A549 (cell line): ENCODE measurements at regions not wholly inside any gene's neighbourhood (a gene's known extent, or its start where the extent isn't known, plus 50 kb on each side); places are given as distances from the start of the nearest gene placed in this dataset.

Experiments
- ATAC-seq, 2 experiments: fragments of 200-7000 bp in 1 of 2; fragments of >200 bp in 1 of 2; cut with Nextera tagmentation in 1 of 2; cut with Tn5 transposase in 1 of 2; 3 replicates each; pipeline versions ENCODE4 v1.8.0 to v1.9.1; 2018 to 2020; ENCODE audit warnings: mild to moderate bottlenecking in 1 of 2, moderate library complexity in 1 of 2
- CTCF ChIA-PET: fragments of 300-600 bp; sonication (Branson Sonifier 250); formaldehyde crosslinking; extraction: SDS; loops from one replicate; lab custom pipeline; 2021; ENCODE audit warnings: antibody characterized with exemption, inconsistent platforms; lab: Yijun Ruan, JAX
- POLR2A ChIA-PET: fragments of 350-600 bp; formaldehyde crosslinking; extraction: SDS; loops from one replicate; lab custom pipeline; 2021; ENCODE audit warnings: antibody characterized with exemption, inconsistent platforms; lab: Yijun Ruan, JAX
- DNase-seq, 2 experiments: peaks; one replicate each; pipeline versions ENCODE4 v3.0.0 to v3.0.0-alpha.2; 2011 to 2016; ENCODE audit warnings: low read depth in 1 of 2, low spot score in 1 of 2
- FAIRE-seq: peaks from 2 replicates; lab custom pipeline; 2011; peaks lifted over from hg19 to GRCh38; lab: Jason Lieb, UNC
- H3K27ac ChIP-seq, 2 experiments: fragments of >200 bp; sonication (Bioruptor Twin); formaldehyde crosslinking; 3 replicates each; pipeline ENCODE4 v1.5.1; 2016 to 2017
- H3K4me1 ChIP-seq: fragments of >200 bp; sonication (Bioruptor Twin); formaldehyde crosslinking; 3 replicates; pipeline ENCODE4 v1.6.1; 2016
- H3K4me2 ChIP-seq: fragments of >200 bp; sonication (Bioruptor Twin); formaldehyde crosslinking; 3 replicates; pipeline ENCODE4 v1.6.1; 2016
- H3K4me3 ChIP-seq: fragments of >200 bp; sonication (Bioruptor Twin); formaldehyde crosslinking; 3 replicates; pipeline ENCODE4 v1.5.1; 2016
- H3K9me3 ChIP-seq: fragments of >200 bp; sonication (Bioruptor Twin); formaldehyde crosslinking; 3 replicates; pipeline ENCODE4 v1.6.1; 2016
- EHF ChIP-seq: fragments of 250-450 bp; sonication (Bioruptor Pico); IDR thresholded peaks from 2 replicates; pipeline ENCODE4 v1.5.0; 2020; ENCODE audit warnings: mild to moderate bottlenecking
- GATA3 ChIP-seq: IDR thresholded peaks from 2 replicates; pipeline ENCODE4 v1.6.1; 2012; ENCODE audit warnings: borderline replicate concordance
- HDAC2 ChIP-seq: fragments of 200-600 bp; sonication (generic); IDR thresholded peaks from 2 replicates; pipeline ENCODE4 v1.6.1; 2016
- HEYL ChIP-seq: fragments of 250-450 bp; sonication (Bioruptor Pico); IDR thresholded peaks from 2 replicates; pipeline ENCODE4 v1.8.0; 2021; ENCODE audit warnings: mild to moderate bottlenecking, moderate library complexity
- HOXA7 ChIP-seq: fragments of 250-450 bp; sonication (Bioruptor Pico); IDR thresholded peaks from 2 replicates; pipeline ENCODE4 v1.5.0; 2020; ENCODE audit warnings: mild to moderate bottlenecking, moderate library complexity
- JUN ChIP-seq, 2 experiments: fragments of >200 bp; sonication (Bioruptor Twin); formaldehyde crosslinking; IDR thresholded peaks; 2 replicates in 1 of 2; 3 replicates in 1 of 2; pipeline ENCODE4 v1.6.1; 2016 to 2017
- KDM5A ChIP-seq: fragments of 200-600 bp; sonication (generic); IDR thresholded peaks from 2 replicates; pipeline ENCODE4 v1.6.1; 2016; ENCODE audit warnings: antibody characterized with exemption, mild to moderate bottlenecking
- MAFK ChIP-seq: fragments of 450-650 bp; IDR thresholded peaks from 2 replicates; pipeline ENCODE4 v1.6.1; 2014; ENCODE audit not compliant: partially characterized antibody
- MYC ChIP-seq: IDR thresholded peaks from 2 replicates; pipeline ENCODE4 v1.6.1; 2012; ENCODE audit warnings: mild to moderate bottlenecking, inconsistent platforms, low read length, improper control_type of control experiment, borderline replicate concordance
- NPAS2 ChIP-seq: fragments of 250-450 bp; sonication (Bioruptor Pico); IDR thresholded peaks from 2 replicates; pipeline ENCODE4 v1.8.0; 2022; ENCODE audit warnings: mild to moderate bottlenecking, moderate library complexity, borderline replicate concordance
- RCOR1 ChIP-seq: fragments of 150-350 bp; IDR thresholded peaks from 2 replicates; pipeline ENCODE4 v1.6.1; 2014; ENCODE audit warnings: antibody characterized with exemption, low read length, low read depth
- RFX5 ChIP-seq: fragments of 450-650 bp; IDR thresholded peaks from 2 replicates; pipeline ENCODE4 v1.7.1; 2014; ENCODE audit warnings: antibody characterized with exemption, mild to moderate bottlenecking, moderate library complexity
- RNF2 ChIP-seq: fragments of 200-600 bp; sonication (generic); IDR thresholded peaks from 2 replicates; pipeline ENCODE4 v1.6.1; 2016; ENCODE audit warnings: low read depth, mild to moderate bottlenecking, antibody characterized with exemption, moderate library complexity, borderline replicate concordance
- TP53 ChIP-seq: fragments of 250-450 bp; sonication (Bioruptor Pico); IDR thresholded peaks from 2 replicates; pipeline ENCODE4 v1.5.0; 2021; ENCODE audit warnings: mild to moderate bottlenecking, moderate library complexity
- ZC3H11A ChIP-seq: fragments of 450-650 bp; IDR thresholded peaks from 2 replicates; pipeline ENCODE4 v1.6.1; 2014; ENCODE audit warnings: antibody characterized with exemption, mild to moderate bottlenecking
- WGBS: methylation state at CpG from one replicate; pipeline ENCODE4 v1.1.6; 2017; ENCODE audit errors: missing lambda C conversion rate; 5-methylcytosine and 5-hydroxymethylcytosine counted together
- TF ChIP-seq, protein P1 (sequence below): IDR thresholded peaks from 2 replicates; pipeline ENCODE4 v1.6.1; 2012
- TF ChIP-seq, protein P2 (sequence below): fragments of >200 bp; sonication (Bioruptor Twin); formaldehyde crosslinking; IDR thresholded peaks from 2 replicates; pipeline ENCODE4 v1.6.1; 2016
- TF ChIP-seq, protein P3 (sequence below): IDR thresholded peaks from 2 replicates; pipeline ENCODE4 v1.6.1; 2012; ENCODE audit warnings: low read depth, borderline replicate concordance
- TF ChIP-seq, protein P4 (sequence below): fragments of 250-450 bp; sonication (Bioruptor Pico); IDR thresholded peaks from 2 replicates; pipeline ENCODE4 v1.5.0; 2021; ENCODE audit warnings: mild to moderate bottlenecking, moderate library complexity, borderline replicate concordance
- TF ChIP-seq, protein P5 (sequence below): IDR thresholded peaks from 2 replicates; pipeline ENCODE4 v1.6.1; 2012
- TF ChIP-seq, protein P6 (sequence below): fragments of >200 bp; sonication (Bioruptor Twin); formaldehyde crosslinking; IDR thresholded peaks from 3 replicates; pipeline ENCODE4 v1.5.1; 2016
- TF ChIP-seq, protein P7 (sequence below): fragments of 200-600 bp; sonication (generic); IDR thresholded peaks from 2 replicates; pipeline ENCODE4 v1.6.1; 2016; ENCODE audit warnings: antibody characterized with exemption, mild to moderate bottlenecking, moderate library complexity

DNA sequence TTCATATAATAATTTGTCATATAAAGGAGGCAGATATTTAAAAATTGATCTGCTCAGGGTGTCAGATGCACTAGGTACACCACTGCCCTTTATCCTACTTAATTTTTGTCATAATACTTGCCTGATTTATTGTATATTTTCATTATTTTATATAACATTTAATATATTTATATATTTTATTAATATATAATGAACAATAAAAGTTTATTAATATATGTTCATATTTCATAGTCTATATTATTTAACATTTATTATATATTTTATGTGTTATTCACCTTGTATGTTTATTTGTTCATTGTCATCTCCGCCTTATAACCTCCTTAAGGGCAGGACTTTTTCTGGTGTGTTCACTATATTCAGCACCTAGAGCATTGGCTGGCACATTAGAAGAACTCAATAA is 232.4 kb upstream of the AMIGO2 start:
- no peak for FAIRE-seq
- peak overlapping the region; percentile 35 to 66; a peak in 5 of 6 replicates for H3K27ac ChIP-seq

DNA sequence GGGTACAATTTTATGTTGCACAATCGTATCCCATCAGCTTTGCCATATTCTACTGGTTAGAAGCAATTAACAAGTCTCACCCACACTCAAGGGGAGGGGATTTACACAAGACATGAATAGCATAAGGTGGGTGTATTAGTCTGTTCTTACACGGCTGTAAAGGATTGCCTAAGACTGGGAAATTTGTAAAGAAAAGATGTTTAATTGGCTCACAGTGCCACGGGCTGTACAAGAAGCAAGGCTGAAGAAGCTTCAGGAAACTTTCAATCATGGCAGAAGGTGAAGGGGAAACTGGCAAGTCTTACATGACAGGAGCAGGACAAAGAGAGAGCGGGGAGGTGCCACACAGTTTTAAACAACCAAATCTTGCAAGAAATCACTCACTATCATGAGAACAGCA is 231.8 kb upstream of the AMIGO2 start:
- H3K4me3 ChIP-seq = no peak overlapping the region
- 92% methylated on average over 4 of the region's 4 CpGs for WGBS
- peaks cover 28% of the 10 kb centered on the region for H3K4me1 ChIP-seq
- no peak for DNase-seq
- peaks cover 15% of the 10 kb centered on the region for H3K9me3 ChIP-seq
- no peak for FAIRE-seq
- POLR2A ChIA-PET = no interaction called here
- no peak for TF ChIP-seq HOXA7 (CRISPR knock-in tag)
- TF ChIP-seq RFX5 = no peak
- TF ChIP-seq MAFK = no peak
- no peak for TF ChIP-seq GATA3
- no peak for TF ChIP-seq ZC3H11A
- no peak for TF ChIP-seq HDAC2
- TF ChIP-seq KDM5A = no peak
- no peak for TF ChIP-seq EHF (CRISPR knock-in tag)
- TF ChIP-seq, protein P1, sequence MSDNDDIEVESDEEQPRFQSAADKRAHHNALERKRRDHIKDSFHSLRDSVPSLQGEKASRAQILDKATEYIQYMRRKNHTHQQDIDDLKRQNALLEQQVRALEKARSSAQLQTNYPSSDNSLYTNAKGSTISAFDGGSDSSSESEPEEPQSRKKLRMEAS = no peak
- TF ChIP-seq, protein P2, sequence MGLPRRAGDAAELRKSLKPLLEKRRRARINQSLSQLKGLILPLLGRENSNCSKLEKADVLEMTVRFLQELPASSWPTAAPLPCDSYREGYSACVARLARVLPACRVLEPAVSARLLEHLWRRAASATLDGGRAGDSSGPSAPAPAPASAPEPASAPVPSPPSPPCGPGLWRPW = no peak
- TF ChIP-seq JUN (IDR thresholded peaks at IDR 0.05) = no peak
- no peak for TF ChIP-seq RCOR1
- no peak for TF ChIP-seq NPAS2
- TF ChIP-seq TP53 (CRISPR knock-in tag) = no peak
- ATAC-seq = no peak
- peak overlapping the region in 1 of 2 experiments; percentile 66; a peak in 2 of 6 replicates for H3K27ac ChIP-seq
- no peak overlapping the region for H3K4me2 ChIP-seq
- CTCF ChIA-PET = no interaction called here

More for the DNA sequence above, 232.4 kb upstream of the AMIGO2 start:
- POLR2A ChIA-PET = no interaction called here
- DNase-seq = no peak
- H3K4me3 ChIP-seq = no peak overlapping the region
- H3K4me2 ChIP-seq = no peak overlapping the region; the same call in 2 of the 3 replicates
- CTCF ChIA-PET = no interaction called here
- ATAC-seq = no peak
- H3K9me3 ChIP-seq = peaks cover 12% of the 10 kb centered on the region
- TF ChIP-seq, protein P3, sequence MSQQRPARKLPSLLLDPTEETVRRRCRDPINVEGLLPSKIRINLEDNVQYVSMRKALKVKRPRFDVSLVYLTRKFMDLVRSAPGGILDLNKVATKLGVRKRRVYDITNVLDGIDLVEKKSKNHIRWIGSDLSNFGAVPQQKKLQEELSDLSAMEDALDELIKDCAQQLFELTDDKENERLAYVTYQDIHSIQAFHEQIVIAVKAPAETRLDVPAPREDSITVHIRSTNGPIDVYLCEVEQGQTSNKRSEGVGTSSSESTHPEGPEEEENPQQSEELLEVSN = no peak
- TF ChIP-seq, protein P4, sequence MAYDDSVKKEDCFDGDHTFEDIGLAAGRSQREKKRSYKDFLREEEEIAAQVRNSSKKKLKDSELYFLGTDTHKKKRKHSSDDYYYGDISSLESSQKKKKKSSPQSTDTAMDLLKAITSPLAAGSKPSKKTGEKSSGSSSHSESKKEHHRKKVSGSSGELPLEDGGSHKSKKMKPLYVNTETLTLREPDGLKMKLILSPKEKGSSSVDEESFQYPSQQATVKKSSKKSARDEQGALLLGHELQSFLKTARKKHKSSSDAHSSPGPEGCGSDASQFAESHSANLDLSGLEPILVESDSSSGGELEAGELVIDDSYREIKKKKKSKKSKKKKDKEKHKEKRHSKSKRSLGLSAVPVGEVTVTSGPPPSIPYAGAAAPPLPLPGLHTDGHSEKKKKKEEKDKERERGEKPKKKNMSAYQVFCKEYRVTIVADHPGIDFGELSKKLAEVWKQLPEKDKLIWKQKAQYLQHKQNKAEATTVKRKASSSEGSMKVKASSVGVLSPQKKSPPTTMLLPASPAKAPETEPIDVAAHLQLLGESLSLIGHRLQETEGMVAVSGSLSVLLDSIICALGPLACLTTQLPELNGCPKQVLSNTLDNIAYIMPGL (CRISPR knock-in tag) = no peak
- TF ChIP-seq HOXA7 (CRISPR knock-in tag) = no peak
- no peak for TF ChIP-seq RFX5
- no peak for TF ChIP-seq MYC
- no peak for TF ChIP-seq HEYL (CRISPR knock-in tag)
- no peak for TF ChIP-seq RNF2
- TF ChIP-seq ZC3H11A = no peak
- TF ChIP-seq, protein P5, sequence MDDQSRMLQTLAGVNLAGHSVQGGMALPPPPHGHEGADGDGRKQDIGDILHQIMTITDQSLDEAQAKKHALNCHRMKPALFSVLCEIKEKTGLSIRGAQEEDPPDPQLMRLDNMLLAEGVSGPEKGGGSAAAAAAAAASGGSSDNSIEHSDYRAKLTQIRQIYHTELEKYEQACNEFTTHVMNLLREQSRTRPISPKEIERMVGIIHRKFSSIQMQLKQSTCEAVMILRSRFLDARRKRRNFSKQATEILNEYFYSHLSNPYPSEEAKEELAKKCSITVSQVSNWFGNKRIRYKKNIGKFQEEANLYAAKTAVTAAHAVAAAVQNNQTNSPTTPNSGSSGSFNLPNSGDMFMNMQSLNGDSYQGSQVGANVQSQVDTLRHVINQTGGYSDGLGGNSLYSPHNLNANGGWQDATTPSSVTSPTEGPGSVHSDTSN = no peak
- TF ChIP-seq, protein P6, sequence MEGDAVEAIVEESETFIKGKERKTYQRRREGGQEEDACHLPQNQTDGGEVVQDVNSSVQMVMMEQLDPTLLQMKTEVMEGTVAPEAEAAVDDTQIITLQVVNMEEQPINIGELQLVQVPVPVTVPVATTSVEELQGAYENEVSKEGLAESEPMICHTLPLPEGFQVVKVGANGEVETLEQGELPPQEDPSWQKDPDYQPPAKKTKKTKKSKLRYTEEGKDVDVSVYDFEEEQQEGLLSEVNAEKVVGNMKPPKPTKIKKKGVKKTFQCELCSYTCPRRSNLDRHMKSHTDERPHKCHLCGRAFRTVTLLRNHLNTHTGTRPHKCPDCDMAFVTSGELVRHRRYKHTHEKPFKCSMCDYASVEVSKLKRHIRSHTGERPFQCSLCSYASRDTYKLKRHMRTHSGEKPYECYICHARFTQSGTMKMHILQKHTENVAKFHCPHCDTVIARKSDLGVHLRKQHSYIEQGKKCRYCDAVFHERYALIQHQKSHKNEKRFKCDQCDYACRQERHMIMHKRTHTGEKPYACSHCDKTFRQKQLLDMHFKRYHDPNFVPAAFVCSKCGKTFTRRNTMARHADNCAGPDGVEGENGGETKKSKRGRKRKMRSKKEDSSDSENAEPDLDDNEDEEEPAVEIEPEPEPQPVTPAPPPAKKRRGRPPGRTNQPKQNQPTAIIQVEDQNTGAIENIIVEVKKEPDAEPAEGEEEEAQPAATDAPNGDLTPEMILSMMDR = no peak
- TF ChIP-seq, protein P7, sequence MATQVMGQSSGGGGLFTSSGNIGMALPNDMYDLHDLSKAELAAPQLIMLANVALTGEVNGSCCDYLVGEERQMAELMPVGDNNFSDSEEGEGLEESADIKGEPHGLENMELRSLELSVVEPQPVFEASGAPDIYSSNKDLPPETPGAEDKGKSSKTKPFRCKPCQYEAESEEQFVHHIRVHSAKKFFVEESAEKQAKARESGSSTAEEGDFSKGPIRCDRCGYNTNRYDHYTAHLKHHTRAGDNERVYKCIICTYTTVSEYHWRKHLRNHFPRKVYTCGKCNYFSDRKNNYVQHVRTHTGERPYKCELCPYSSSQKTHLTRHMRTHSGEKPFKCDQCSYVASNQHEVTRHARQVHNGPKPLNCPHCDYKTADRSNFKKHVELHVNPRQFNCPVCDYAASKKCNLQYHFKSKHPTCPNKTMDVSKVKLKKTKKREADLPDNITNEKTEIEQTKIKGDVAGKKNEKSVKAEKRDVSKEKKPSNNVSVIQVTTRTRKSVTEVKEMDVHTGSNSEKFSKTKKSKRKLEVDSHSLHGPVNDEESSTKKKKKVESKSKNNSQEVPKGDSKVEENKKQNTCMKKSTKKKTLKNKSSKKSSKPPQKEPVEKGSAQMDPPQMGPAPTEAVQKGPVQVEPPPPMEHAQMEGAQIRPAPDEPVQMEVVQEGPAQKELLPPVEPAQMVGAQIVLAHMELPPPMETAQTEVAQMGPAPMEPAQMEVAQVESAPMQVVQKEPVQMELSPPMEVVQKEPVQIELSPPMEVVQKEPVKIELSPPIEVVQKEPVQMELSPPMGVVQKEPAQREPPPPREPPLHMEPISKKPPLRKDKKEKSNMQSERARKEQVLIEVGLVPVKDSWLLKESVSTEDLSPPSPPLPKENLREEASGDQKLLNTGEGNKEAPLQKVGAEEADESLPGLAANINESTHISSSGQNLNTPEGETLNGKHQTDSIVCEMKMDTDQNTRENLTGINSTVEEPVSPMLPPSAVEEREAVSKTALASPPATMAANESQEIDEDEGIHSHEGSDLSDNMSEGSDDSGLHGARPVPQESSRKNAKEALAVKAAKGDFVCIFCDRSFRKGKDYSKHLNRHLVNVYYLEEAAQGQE = no peak
- WGBS = 98% methylated on average over 1 of the region's 1 CpG
- peaks cover 33% of the 10 kb centered on the region for H3K4me1 ChIP-seq
